ELR (cell line): ENCODE measurements at regions not wholly inside any gene's neighbourhood (a gene's known extent, or its start where the extent isn't known, plus 50 kb on each side); places are given as distances from the start of the nearest gene placed in this dataset.
"Not testable (repeated sequence)": the region's sequence is repeated elsewhere in the genome, so short reads cannot be mapped to it uniquely, and the experiment has no call there.

ENCODE experiments used
- DNase-seq: peaks from one replicate; pipeline ENCODE4 v3.0.0-alpha.2; 2015; ENCODE audit warnings: low read depth

GRCh38 chr12:17097674-17098073 is 491.7 kb upstream of the LMO3 start:
- DNase-seq: no peak

GRCh38 chr12:17084831-17085230 is 478.9 kb upstream of the LMO3 start:
- no peak for DNase-seq

GRCh38 chr12:17079251-17079909 is 473.4 kb upstream of the LMO3 start:
- peak; percentile 20 for DNase-seq

- no peak for DNase-seq
Observed at GRCh38 chr12:17077594-17077993, 471.6 kb upstream of the LMO3 start.

GRCh38 chr12:17076811-17077210 is 470.8 kb upstream of the LMO3 start:
- no peak for DNase-seq

GRCh38 chr12:17076028-17076744 is 470.2 kb upstream of the LMO3 start:
- DNase-seq: no peak

- no peak for DNase-seq
Observed at GRCh38 chr12:17064834-17065233, 458.9 kb upstream of the LMO3 start.

- peak; percentile 75 for DNase-seq
Observed at GRCh38 chr12:17062267-17063036, 456.5 kb upstream of the LMO3 start.

- DNase-seq: peak; percentile 38
Observed at GRCh38 chr12:17060260-17060659, 454.3 kb upstream of the LMO3 start.

GRCh38 chr12:17056546-17056945 is 450.6 kb upstream of the LMO3 start:
- no peak for DNase-seq

GRCh38 chr12:17038923-17039322 is 433.0 kb upstream of the LMO3 start:
- no peak for DNase-seq

GRCh38 chr12:17035372-17035771 is 429.4 kb upstream of the LMO3 start:
- DNase-seq: no peak

- DNase-seq: no peak
Observed at GRCh38 chr12:17030338-17030737, 424.4 kb upstream of the LMO3 start.

- no peak for DNase-seq
Observed at GRCh38 chr12:17028348-17028747, 422.4 kb upstream of the LMO3 start.

GRCh38 chr12:17025424-17025823 is 419.5 kb upstream of the LMO3 start:
- DNase-seq: not testable (repeated sequence)

GRCh38 chr12:17020765-17021164 is 414.8 kb upstream of the LMO3 start:
- no peak for DNase-seq

- DNase-seq: peak; percentile 7
Observed at GRCh38 chr12:17017402-17017801, 411.4 kb upstream of the LMO3 start.

GRCh38 chr12:17016116-17016864 is 410.3 kb upstream of the LMO3 start:
- peak; percentile 62 for DNase-seq

- DNase-seq: no peak
Observed at GRCh38 chr12:17015501-17015900, 409.5 kb upstream of the LMO3 start.

- DNase-seq: not testable (repeated sequence)
Observed at GRCh38 chr12:17007442-17008040, 401.6 kb upstream of the LMO3 start.

GRCh38 chr12:16998538-16998937 is 392.6 kb upstream of the LMO3 start:
- not testable (repeated sequence) for DNase-seq

GRCh38 chr12:16984484-16984883 is 378.5 kb upstream of the LMO3 start:
- peak; percentile 30 for DNase-seq
